GM12878 (cell line): ENCODE measurements at regions not wholly inside any gene's neighbourhood (a gene's known extent, or its start where the extent isn't known, plus 50 kb on each side); places are given as distances from the start of the nearest gene placed in this dataset.

ENCODE experiments used
- CBX3 ChIP-seq: fragments of 200-600 bp; sonication (generic); IDR thresholded peaks from 2 replicates; pipeline ENCODE4 v1.6.1; 2016; ENCODE audit warnings: low read depth, borderline replicate concordance
- CHD1 ChIP-seq: IDR thresholded peaks from 2 replicates; pipeline ENCODE4 v1.6.1; 2012; ENCODE audit warnings: low read depth, low read length, improper control_type of control experiment
- EED ChIP-seq: sonication (generic); IDR thresholded peaks from 2 replicates; pipeline ENCODE4 v1.6.1; 2016; ENCODE audit warnings: antibody characterized with exemption, low read depth
- ETV6 ChIP-seq, 2 experiments: fragments of 450-650 bp in 1 of 2; IDR thresholded peaks in 1 of 2; conservative IDR thresholded peaks in 1 of 2; 2 replicates each; pipeline ENCODE4 v1.6.1; 2014; ENCODE audit warnings: antibody characterized with exemption in 1 of 2, borderline replicate concordance in 1 of 2, low read depth in 1 of 2, mild to moderate bottlenecking in 1 of 2, moderate library complexity in 1 of 2
- FOXK2 ChIP-seq: fragments of 450-650 bp; IDR thresholded peaks from 2 replicates; pipeline ENCODE4 v1.6.1; 2017; ENCODE audit warnings: mild to moderate bottlenecking, moderate library complexity
- GATAD2B ChIP-seq: fragments of 450-650 bp; conservative IDR thresholded peaks from 2 replicates; pipeline ENCODE4 v1.6.1; 2017; ENCODE audit warnings: low read depth, mild to moderate bottlenecking, moderate library complexity
- JUNB ChIP-seq: IDR thresholded peaks from 2 replicates; pipeline ENCODE4 v1.6.1; 2016; ENCODE audit warnings: antibody characterized with exemption, mild to moderate bottlenecking
- LARP7 ChIP-seq: fragments of 450-650 bp; IDR thresholded peaks from 2 replicates; pipeline ENCODE4 v1.6.1; 2017; ENCODE audit warnings: mild to moderate bottlenecking
- MXI1 ChIP-seq: fragments of 150-350 bp; IDR thresholded peaks from 2 replicates; pipeline ENCODE4 v1.6.1; 2011; ENCODE audit warnings: low read depth, mild to moderate bottlenecking, inconsistent platforms, low read length, improper control_type of control experiment
- NFXL1 ChIP-seq: fragments of 450-650 bp; IDR thresholded peaks from 2 replicates; pipeline ENCODE4 v1.6.1; 2017; ENCODE audit warnings: antibody characterized with exemption, mild to moderate bottlenecking, borderline replicate concordance
- PAX5 ChIP-seq: IDR thresholded peaks from 2 replicates; pipeline ENCODE4 v1.6.1; 2011; ENCODE audit warnings: low read depth, low read length, borderline replicate concordance
- POLR2AphosphoS5 ChIP-seq: IDR thresholded peaks from 2 replicates; pipeline ENCODE4 v1.6.1; 2011; ENCODE audit warnings: mild to moderate bottlenecking, low read length, inconsistent platforms
- SMAD1 ChIP-seq: fragments of 450-650 bp; IDR thresholded peaks from 2 replicates; pipeline ENCODE4 v1.6.1; 2018; ENCODE audit warnings: mild to moderate bottlenecking, low read depth; ENCODE audit not compliant: partially characterized antibody
- SRF ChIP-seq, 2 experiments: IDR thresholded peaks; 2 replicates each; pipeline ENCODE4 v1.6.1; 2011; ENCODE audit warnings: low read depth in 2 of 2, low read length in 2 of 2, mild to moderate bottlenecking in 1 of 2, moderate library complexity in 1 of 2
- TCF12 ChIP-seq: IDR thresholded peaks from 2 replicates; pipeline ENCODE4 v1.6.1; 2011; ENCODE audit warnings: low read depth, mild to moderate bottlenecking, low read length
- YBX1 ChIP-seq: fragments of 450-650 bp; IDR thresholded peaks from 2 replicates; pipeline ENCODE4 v1.6.1; 2016; ENCODE audit warnings: antibody characterized with exemption
- YY1 ChIP-seq: IDR thresholded peaks from 2 replicates; pipeline ENCODE4 v1.6.1; 2011; ENCODE audit warnings: low read depth, mild to moderate bottlenecking, low read length
- ZNF217 ChIP-seq: fragments of 450-650 bp; IDR thresholded peaks from 2 replicates; pipeline ENCODE4 v1.6.1; 2017; ENCODE audit warnings: antibody characterized with exemption, mild to moderate bottlenecking
- ZNF384 ChIP-seq: IDR thresholded peaks from 2 replicates; pipeline ENCODE4 v1.6.1; 2012; ENCODE audit warnings: low read depth, mild to moderate bottlenecking, low read length, improper control_type of control experiment, borderline replicate concordance
- TF ChIP-seq, protein P1 (sequence below): fragments of 450-650 bp; IDR thresholded peaks from 2 replicates; pipeline ENCODE4 v1.6.1; 2018; ENCODE audit warnings: mild to moderate bottlenecking, low read depth, moderate library complexity; ENCODE audit not compliant: partially characterized antibody
- TF ChIP-seq, protein P2 (sequence below): fragments of 450-650 bp; IDR thresholded peaks from 2 replicates; pipeline ENCODE4 v1.6.1; 2017; ENCODE audit warnings: mild to moderate bottlenecking
- TF ChIP-seq, protein P3 (sequence below): fragments of 450-650 bp; IDR thresholded peaks from 2 replicates; pipeline ENCODE4 v1.6.1; 2017; ENCODE audit warnings: borderline replicate concordance
- TF ChIP-seq, protein P4 (sequence below): fragments of 450-650 bp; formaldehyde crosslinking; IDR thresholded peaks from 2 replicates; pipeline ENCODE4 v1.5.0; 2022; ENCODE audit warnings: mild to moderate bottlenecking, missing genetic modification characterization

DNA sequence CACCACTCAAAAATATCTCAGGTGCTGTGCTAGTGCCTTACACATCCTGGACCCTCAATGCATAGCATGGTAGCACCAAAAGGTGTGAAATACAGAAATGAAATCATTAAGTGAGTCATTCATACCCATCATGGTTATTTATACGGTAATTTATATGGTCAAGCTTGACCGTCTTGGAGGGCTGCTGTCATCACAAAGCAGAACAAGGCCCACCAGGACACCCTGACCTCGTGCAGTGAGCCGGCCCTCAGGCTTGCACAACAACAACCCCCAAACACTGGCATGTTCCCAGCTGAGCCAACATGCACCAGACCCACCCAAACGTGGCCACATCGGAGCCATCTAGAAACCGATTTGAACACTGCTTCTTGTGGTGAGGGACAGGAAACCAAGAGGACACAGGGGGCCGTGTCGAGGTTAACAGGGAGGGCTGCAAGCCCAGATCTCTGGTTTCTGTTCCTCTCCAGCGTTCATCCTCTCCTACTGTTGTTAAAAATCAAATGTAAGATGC lies 378.5 kb upstream of the ID2 start (continued):
- TF ChIP-seq, protein P1, sequence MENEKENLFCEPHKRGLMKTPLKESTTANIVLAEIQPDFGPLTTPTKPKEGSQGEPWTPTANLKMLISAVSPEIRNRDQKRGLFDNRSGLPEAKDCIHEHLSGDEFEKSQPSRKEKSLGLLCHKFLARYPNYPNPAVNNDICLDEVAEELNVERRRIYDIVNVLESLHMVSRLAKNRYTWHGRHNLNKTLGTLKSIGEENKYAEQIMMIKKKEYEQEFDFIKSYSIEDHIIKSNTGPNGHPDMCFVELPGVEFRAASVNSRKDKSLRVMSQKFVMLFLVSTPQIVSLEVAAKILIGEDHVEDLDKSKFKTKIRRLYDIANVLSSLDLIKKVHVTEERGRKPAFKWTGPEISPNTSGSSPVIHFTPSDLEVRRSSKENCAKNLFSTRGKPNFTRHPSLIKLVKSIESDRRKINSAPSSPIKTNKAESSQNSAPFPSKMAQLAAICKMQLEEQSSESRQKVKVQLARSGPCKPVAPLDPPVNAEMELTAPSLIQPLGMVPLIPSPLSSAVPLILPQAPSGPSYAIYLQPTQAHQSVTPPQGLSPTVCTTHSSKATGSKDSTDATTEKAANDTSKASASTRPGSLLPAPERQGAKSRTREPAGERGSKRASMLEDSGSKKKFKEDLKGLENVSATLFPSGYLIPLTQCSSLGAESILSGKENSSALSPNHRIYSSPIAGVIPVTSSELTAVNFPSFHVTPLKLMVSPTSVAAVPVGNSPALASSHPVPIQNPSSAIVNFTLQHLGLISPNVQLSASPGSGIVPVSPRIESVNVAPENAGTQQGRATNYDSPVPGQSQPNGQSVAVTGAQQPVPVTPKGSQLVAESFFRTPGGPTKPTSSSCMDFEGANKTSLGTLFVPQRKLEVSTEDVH, result no peak
- TF ChIP-seq ZNF384 (no peak), EED (peak; percentile 99), YBX1 (no peak), POLR2AphosphoS5 (no peak), PAX5 (peak; percentile 99), MXI1 (no peak), CHD1 (no peak; the same call in 1 of the 2 replicates), FOXK2 (no peak), YY1 (no peak; the same call in 1 of the 2 replicates), ETV6 (conservative IDR thresholded peaks at IDR 0.05 in 1 of 2, IDR thresholded peaks at IDR 0.05 in 1 of 2; ENCODE audit: borderline replicate concordance in 1 of 2, low read depth in 1 of 2) (peak in 1 of 2 experiments; percentile 96; a peak in 2 of 4 replicates), TCF12 (peak; percentile 92), LARP7 (0 out of 2 replicates have a peak, but pooled peaks have one; percentile 40), NFXL1 (no peak), GATAD2B (peak; percentile 98), SRF (IDR thresholded peaks at IDR 0.05; ENCODE audit: low read depth in 2 of 2, low read length in 2 of 2) (peak in 1 of 2 experiments; percentile 63; a peak in 1 of 4 replicates), SMAD1 (no peak), ZNF217 (peak; percentile 74), JUNB (peak; percentile 86), CBX3 (no peak)
- TF ChIP-seq, protein P2, sequence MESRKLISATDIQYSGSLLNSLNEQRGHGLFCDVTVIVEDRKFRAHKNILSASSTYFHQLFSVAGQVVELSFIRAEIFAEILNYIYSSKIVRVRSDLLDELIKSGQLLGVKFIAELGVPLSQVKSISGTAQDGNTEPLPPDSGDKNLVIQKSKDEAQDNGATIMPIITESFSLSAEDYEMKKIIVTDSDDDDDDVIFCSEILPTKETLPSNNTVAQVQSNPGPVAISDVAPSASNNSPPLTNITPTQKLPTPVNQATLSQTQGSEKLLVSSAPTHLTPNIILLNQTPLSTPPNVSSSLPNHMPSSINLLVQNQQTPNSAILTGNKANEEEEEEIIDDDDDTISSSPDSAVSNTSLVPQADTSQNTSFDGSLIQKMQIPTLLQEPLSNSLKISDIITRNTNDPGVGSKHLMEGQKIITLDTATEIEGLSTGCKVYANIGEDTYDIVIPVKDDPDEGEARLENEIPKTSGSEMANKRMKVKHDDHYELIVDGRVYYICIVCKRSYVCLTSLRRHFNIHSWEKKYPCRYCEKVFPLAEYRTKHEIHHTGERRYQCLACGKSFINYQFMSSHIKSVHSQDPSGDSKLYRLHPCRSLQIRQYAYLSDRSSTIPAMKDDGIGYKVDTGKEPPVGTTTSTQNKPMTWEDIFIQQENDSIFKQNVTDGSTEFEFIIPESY, result no peak
- TF ChIP-seq, protein P3, sequence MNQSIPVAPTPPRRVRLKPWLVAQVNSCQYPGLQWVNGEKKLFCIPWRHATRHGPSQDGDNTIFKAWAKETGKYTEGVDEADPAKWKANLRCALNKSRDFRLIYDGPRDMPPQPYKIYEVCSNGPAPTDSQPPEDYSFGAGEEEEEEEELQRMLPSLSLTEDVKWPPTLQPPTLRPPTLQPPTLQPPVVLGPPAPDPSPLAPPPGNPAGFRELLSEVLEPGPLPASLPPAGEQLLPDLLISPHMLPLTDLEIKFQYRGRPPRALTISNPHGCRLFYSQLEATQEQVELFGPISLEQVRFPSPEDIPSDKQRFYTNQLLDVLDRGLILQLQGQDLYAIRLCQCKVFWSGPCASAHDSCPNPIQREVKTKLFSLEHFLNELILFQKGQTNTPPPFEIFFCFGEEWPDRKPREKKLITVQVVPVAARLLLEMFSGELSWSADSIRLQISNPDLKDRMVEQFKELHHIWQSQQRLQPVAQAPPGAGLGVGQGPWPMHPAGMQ, result no peak
- TF ChIP-seq, protein P4, sequence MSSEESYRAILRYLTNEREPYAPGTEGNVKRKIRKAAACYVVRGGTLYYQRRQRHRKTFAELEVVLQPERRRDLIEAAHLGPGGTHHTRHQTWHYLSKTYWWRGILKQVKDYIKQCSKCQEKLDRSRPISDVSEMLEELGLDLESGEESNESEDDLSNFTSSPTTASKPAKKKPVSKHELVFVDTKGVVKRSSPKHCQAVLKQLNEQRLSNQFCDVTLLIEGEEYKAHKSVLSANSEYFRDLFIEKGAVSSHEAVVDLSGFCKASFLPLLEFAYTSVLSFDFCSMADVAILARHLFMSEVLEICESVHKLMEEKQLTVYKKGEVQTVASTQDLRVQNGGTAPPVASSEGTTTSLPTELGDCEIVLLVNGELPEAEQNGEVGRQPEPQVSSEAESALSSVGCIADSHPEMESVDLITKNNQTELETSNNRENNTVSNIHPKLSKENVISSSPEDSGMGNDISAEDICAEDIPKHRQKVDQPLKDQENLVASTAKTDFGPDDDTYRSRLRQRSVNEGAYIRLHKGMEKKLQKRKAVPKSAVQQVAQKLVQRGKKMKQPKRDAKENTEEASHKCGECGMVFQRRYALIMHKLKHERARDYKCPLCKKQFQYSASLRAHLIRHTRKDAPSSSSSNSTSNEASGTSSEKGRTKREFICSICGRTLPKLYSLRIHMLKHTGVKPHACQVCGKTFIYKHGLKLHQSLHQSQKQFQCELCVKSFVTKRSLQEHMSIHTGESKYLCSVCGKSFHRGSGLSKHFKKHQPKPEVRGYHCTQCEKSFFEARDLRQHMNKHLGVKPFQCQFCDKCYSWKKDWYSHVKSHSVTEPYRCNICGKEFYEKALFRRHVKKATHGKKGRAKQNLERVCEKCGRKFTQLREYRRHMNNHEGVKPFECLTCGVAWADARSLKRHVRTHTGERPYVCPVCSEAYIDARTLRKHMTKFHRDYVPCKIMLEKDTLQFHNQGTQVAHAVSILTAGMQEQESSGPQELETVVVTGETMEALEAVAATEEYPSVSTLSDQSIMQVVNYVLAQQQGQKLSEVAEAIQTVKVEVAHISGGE (CRISPR knock-in tag), result no peak
